ENCODE measurements at regions not wholly inside any gene's neighbourhood (a gene's known extent, or its start where the extent isn't known, plus 50 kb on each side); places are given as distances from the start of the nearest gene placed in this dataset.

DNA sequence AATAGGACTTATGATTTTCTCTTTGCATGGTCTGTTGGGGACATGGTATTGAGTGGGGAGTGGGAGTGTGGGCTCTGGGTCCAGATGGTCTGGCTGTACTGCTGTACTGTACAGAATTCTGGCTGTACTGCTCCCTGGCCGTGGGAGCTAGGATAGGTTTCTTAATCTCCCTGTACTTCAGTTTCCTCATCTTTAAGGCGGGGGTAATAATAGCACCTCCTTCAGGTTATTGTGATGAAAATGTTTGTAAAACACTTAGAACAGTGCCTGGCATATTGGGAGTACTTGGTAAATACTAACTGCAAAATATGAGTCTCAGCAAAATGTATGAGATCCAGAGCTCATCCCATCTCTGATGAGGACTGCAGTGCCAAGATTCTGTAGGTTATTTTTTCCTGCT is 198.6 kb downstream of the KIF18A start:
- H3K23ac ChIP-seq (ENCODE audit: insufficient read length) = no peak overlapping the region
- H4K20me1 ChIP-seq (replicated peaks in 1 of 2; ENCODE audit: control insufficient read depth in 1 of 2, insufficient read depth in 2 of 2, low read length in 2 of 2) = no peaks in the 10 kb centered on the region
- H3K23me2 ChIP-seq (ENCODE audit: low read depth, low read length) = no peaks in the 10 kb centered on the region
- no peak overlapping the region for H2BK15ac ChIP-seq (ENCODE audit: low read length)
- DNase-seq (ENCODE audit: low read depth in 1 of 2, low spot score in 2 of 2) (no peak), FAIRE-seq (no peak)
- H3K9me3 ChIP-seq (ENCODE audit: insufficient read depth in 2 of 2, low read depth in 1 of 2, low read length in 1 of 2) = no peaks in the 10 kb centered on the region
- no peaks in the 10 kb centered on the region for H3K79me1 ChIP-seq (ENCODE audit: low read depth, low read length)
- WGBS, 2 experiments (ENCODE audit: extremely low coverage in 1 of 2, insufficient coverage in 1 of 2, insufficient read length in 1 of 2, insufficient replicate concordance in 2 of 2, low coverage in 1 of 2, low lambda C conversion rate in 2 of 2, missing lambda C conversion rate in 1 of 2) = 85% methylated on average over 2 of the region's 2 CpGs; no CpG with 5 or more reads in 1 of the 2 experiments
- H3K56ac ChIP-seq (replicated peaks; ENCODE audit: insufficient read length, low read depth, low read length) = no peak overlapping the region
- H3K4me1 ChIP-seq (replicated peaks in 1 of 4; ENCODE audit: control insufficient read depth in 3 of 4, insufficient read depth in 4 of 4, low read length in 3 of 4) = no peaks in the 10 kb centered on the region
- no peak overlapping the region for H2AFZ ChIP-seq (ENCODE audit: low read length)
- CTCF ChIA-PET (ENCODE audit: partially characterized antibody) = no interaction called here
- H2BK120ac ChIP-seq (replicated peaks; ENCODE audit: low read depth, low read length) = no peak overlapping the region
- TF ChIP-seq, protein P1, sequence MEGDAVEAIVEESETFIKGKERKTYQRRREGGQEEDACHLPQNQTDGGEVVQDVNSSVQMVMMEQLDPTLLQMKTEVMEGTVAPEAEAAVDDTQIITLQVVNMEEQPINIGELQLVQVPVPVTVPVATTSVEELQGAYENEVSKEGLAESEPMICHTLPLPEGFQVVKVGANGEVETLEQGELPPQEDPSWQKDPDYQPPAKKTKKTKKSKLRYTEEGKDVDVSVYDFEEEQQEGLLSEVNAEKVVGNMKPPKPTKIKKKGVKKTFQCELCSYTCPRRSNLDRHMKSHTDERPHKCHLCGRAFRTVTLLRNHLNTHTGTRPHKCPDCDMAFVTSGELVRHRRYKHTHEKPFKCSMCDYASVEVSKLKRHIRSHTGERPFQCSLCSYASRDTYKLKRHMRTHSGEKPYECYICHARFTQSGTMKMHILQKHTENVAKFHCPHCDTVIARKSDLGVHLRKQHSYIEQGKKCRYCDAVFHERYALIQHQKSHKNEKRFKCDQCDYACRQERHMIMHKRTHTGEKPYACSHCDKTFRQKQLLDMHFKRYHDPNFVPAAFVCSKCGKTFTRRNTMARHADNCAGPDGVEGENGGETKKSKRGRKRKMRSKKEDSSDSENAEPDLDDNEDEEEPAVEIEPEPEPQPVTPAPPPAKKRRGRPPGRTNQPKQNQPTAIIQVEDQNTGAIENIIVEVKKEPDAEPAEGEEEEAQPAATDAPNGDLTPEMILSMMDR (IDR thresholded peaks at IDR 0.05; ENCODE audit: control extremely low read depth in 1 of 3, insufficient read depth in 1 of 3, low read depth in 1 of 3, low read length in 3 of 3) = peak in 1 of 3 experiments; percentile 3; a peak in 1 of 4 replicates
- TF ChIP-seq BACH1 (IDR thresholded peaks at IDR 0.05; ENCODE audit: low read length) (no peak), NRF1 (IDR thresholded peaks at IDR 0.05; ENCODE audit: low read depth, low read length) (no peak)
- no peaks in the 10 kb centered on the region for H3K79me2 ChIP-seq (ENCODE audit: control insufficient read depth in 1 of 2, insufficient read depth in 2 of 2, low read length in 2 of 2)
- no peak overlapping the region for H3K4me2 ChIP-seq (ENCODE audit: insufficient read depth in 1 of 2, low read depth in 2 of 2, low read length in 2 of 2)
- H2AK5ac ChIP-seq (ENCODE audit: low read depth, low read length) = no peak overlapping the region
- no peak overlapping the region for H3K4me3 ChIP-seq (ENCODE audit: extremely low read depth in 1 of 4, insufficient read depth in 2 of 4, low read depth in 3 of 4, low read length in 4 of 4)
- no peak overlapping the region for H4K5ac ChIP-seq (ENCODE audit: insufficient read length, low read depth, low read length)
- POLR2A ChIA-PET (ENCODE audit: partially characterized antibody) = no interaction called here
- no peaks in the 10 kb centered on the region for H3K36me3 ChIP-seq (ENCODE audit: control insufficient read depth in 2 of 4, insufficient read depth in 4 of 4, low read length in 3 of 4)
- no peak overlapping the region for H2BK20ac ChIP-seq (ENCODE audit: low read length)
- H3K27ac ChIP-seq (ENCODE audit: low read depth, low read length) = no peak overlapping the region
- H2BK5ac ChIP-seq (ENCODE audit: low read depth, low read length) = no peak overlapping the region
- H4K91ac ChIP-seq (replicated peaks; ENCODE audit: insufficient read length, low read length) = no peak overlapping the region
- H3K27me3 ChIP-seq (replicated peaks in 1 of 4; ENCODE audit: control insufficient read depth in 3 of 4, extremely low read depth in 1 of 4, insufficient read depth in 3 of 4, low read length in 3 of 4) = no peaks in the 10 kb centered on the region
- H4K8ac ChIP-seq (ENCODE audit: extremely low read depth, insufficient read depth, low read length) = no peak overlapping the region
- H3K4ac ChIP-seq (replicated peaks; ENCODE audit: insufficient read length, low read depth, low read length) = no peak overlapping the region
- no peak overlapping the region for H3K14ac ChIP-seq (ENCODE audit: insufficient read length)
- no peak overlapping the region for H3K18ac ChIP-seq (ENCODE audit: extremely low read depth, low read length)
- no peak overlapping the region for H3K9ac ChIP-seq (replicated peaks in 1 of 4; ENCODE audit: extremely low read depth in 1 of 4, low read depth in 3 of 4, low read length in 3 of 4)
- no peak overlapping the region for H2BK12ac ChIP-seq (ENCODE audit: low read depth, low read length)
